ENCODE measurements at regions not wholly inside any gene's neighbourhood (a gene's known extent, or its start where the extent isn't known, plus 50 kb on each side); places are given as distances from the start of the nearest gene placed in this dataset.
A peak's percentile ranks its signal among the peaks of the same experiment; 100 is the strongest.

DNA sequence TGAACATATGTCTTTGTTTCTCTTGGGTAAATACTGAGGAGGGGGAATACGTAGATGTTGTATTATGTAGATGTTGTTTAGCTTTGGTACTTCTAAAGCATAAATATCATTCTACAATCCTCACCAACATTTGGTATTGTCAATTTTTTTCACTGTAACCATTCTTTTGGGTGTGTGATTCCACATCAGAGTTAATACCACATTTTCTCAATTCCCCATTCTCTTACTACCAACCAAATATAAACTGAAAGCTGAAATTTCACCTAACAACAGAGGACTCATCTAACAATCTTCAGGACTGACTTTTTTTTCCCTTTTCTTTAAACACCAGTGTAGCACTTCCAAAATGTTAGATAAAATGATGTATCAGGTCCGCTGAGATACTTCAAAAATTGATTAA is 120.7 kb upstream of the RIOK3 start:
- no peak overlapping the region for H3K27ac ChIP-seq
- no peak overlapping the region for H3K4me3 ChIP-seq
- TF ChIP-seq CTCF (IDR thresholded peaks at IDR 0.05) = no peak
- no peak for DNase-seq (ENCODE audit: low spot score)

- no peak for TF ChIP-seq CTCF (IDR thresholded peaks at IDR 0.05)
- H3K27ac ChIP-seq = no peak overlapping the region
- DNase-seq (ENCODE audit: low spot score) = no peak
- H3K4me3 ChIP-seq = no peak overlapping the region
These were observed 119.3 kb upstream of the RIOK3 start for GRCh38 chr18:23333827-23334226.

DNA sequence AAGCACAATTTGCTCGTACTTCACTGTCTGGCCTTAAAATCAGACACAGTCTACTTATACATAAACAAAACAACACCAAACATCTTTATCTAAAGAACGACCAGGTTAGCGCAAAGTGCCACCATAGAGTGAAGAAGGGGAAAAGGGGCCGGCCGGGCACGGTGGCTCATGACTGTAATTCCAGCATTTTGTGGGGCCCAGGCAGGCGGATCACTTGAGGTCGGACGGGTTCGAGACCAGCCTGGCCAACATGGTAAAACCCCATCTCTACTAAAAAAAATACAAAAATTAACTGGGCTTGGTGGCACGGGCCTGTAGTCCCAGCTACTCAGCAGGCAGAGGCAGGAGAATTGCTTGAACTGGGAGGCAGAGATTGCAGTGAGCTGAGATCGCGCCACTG is 118.5 kb upstream of the RIOK3 start:
- TF ChIP-seq CTCF (IDR thresholded peaks at IDR 0.05) = no peak
- Histone ChIP-seq H3K4me3 (no peak overlapping the region), H3K27ac (no peak overlapping the region)
- no peak for DNase-seq (ENCODE audit: low spot score)

- DNase-seq (ENCODE audit: low spot score) = no peak
- peak overlapping the region in 1 of 2 donors; percentile 20 for H3K27ac ChIP-seq
- no peak for TF ChIP-seq CTCF (IDR thresholded peaks at IDR 0.05)
- no peak overlapping the region for H3K4me3 ChIP-seq
These were observed 117.0 kb upstream of the RIOK3 start for GRCh38 chr18:23336101-23336500.

GRCh38 chr18:23337599-23338444 is 115.3 kb upstream of the RIOK3 start:
- Histone ChIP-seq H3K4me3 (no peak overlapping the region), H3K27ac (no peak overlapping the region)
- no peak for TF ChIP-seq CTCF (IDR thresholded peaks at IDR 0.05)
- no peak for DNase-seq (ENCODE audit: low spot score)

- DNase-seq (ENCODE audit: low spot score) = no peak
- no peak overlapping the region for H3K4me3 ChIP-seq
- no peak for TF ChIP-seq CTCF (IDR thresholded peaks at IDR 0.05)
- H3K27ac ChIP-seq = peak overlapping the region in 1 of 2 donors; percentile 72
These were observed 112.4 kb upstream of the RIOK3 start for GRCh38 chr18:23340661-23341060.

DNA sequence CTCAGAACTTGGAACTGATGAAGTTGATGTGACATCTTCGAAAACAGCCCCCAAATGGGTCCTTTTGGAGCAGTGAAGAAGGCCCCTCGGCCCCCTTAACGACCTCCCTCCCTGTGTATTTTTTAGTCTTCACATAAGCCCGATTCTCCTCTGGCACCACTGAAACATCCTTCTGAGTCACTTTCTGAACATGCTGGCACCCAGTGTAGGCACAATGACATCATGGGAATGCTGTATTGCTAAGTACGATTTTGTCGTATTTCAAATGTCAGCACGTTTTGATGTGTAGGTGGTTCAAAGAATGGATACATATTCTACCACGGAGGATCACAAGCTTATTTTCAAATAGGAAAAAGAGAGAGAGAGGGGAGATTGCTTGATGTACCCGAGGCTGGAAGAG is 111.7 kb upstream of the RIOK3 start:
- DNase-seq (ENCODE audit: low spot score) = no peak
- Histone ChIP-seq H3K27ac (peak overlapping the region; percentile 38 to 72), H3K4me3 (peak overlapping the region; percentile 16)
- TF ChIP-seq CTCF (IDR thresholded peaks at IDR 0.05) = no peak
